ENCODE measurements at regions not wholly inside any gene's neighbourhood (a gene's known extent, or its start where the extent isn't known, plus 50 kb on each side); places are given as distances from the start of the nearest gene placed in this dataset.
"Not testable (repeated sequence)": the region's sequence is repeated elsewhere in the genome, so short reads cannot be mapped to it uniquely, and the experiment has no call there.

GRCh38 chr6:15158821-15159619 lies 86.8 kb upstream of the JARID2 start:
- no peaks in the 10 kb centered on the region for H3K27me3 ChIP-seq (ENCODE audit: control insufficient read depth, low read length)
- H3K27ac ChIP-seq (ENCODE audit: low read depth, low read length) = no peak overlapping the region
- no peaks in the 10 kb centered on the region for H3K9me3 ChIP-seq (ENCODE audit: control insufficient read depth, insufficient read depth, low read length)
- TF ChIP-seq, protein P1, sequence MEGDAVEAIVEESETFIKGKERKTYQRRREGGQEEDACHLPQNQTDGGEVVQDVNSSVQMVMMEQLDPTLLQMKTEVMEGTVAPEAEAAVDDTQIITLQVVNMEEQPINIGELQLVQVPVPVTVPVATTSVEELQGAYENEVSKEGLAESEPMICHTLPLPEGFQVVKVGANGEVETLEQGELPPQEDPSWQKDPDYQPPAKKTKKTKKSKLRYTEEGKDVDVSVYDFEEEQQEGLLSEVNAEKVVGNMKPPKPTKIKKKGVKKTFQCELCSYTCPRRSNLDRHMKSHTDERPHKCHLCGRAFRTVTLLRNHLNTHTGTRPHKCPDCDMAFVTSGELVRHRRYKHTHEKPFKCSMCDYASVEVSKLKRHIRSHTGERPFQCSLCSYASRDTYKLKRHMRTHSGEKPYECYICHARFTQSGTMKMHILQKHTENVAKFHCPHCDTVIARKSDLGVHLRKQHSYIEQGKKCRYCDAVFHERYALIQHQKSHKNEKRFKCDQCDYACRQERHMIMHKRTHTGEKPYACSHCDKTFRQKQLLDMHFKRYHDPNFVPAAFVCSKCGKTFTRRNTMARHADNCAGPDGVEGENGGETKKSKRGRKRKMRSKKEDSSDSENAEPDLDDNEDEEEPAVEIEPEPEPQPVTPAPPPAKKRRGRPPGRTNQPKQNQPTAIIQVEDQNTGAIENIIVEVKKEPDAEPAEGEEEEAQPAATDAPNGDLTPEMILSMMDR (IDR thresholded peaks at IDR 0.05; ENCODE audit: low read depth, low read length, poor library complexity, severe bottlenecking) = no peak
- TF ChIP-seq EZH2phosphoT487 (IDR thresholded peaks at IDR 0.05; ENCODE audit: borderline replicate concordance, low read length) = no peak
- no peak overlapping the region for H3K4me3 ChIP-seq (ENCODE audit: low read length)
- H3K9me2 ChIP-seq (replicated peaks; ENCODE audit: control insufficient read depth, low read length) = no peaks in the 10 kb centered on the region
- H3K4me1 ChIP-seq (ENCODE audit: control insufficient read depth, low read length) = no peaks in the 10 kb centered on the region
- H3F3A ChIP-seq (ENCODE audit: control insufficient read depth, insufficient read depth) = no peaks in the 10 kb centered on the region
- no peak overlapping the region for H3K4me2 ChIP-seq (ENCODE audit: low read length)
- no peaks in the 10 kb centered on the region for H3K36me3 ChIP-seq (ENCODE audit: control insufficient read depth, low read length)
- H3K79me2 ChIP-seq (ENCODE audit: control insufficient read depth, low read length) = no peaks in the 10 kb centered on the region
- no peaks in the 10 kb centered on the region for H4K20me1 ChIP-seq (ENCODE audit: control insufficient read depth, insufficient read depth, low read depth, low read length)

GRCh38 chr6:15160812-15161211 lies 85.1 kb upstream of the JARID2 start:
- Histone ChIP-seq H3K4me1 (ENCODE audit: control insufficient read depth, low read length) (no peaks in the 10 kb centered on the region), H3K27me3 (ENCODE audit: control insufficient read depth, low read length) (no peaks in the 10 kb centered on the region), H3K36me3 (ENCODE audit: control insufficient read depth, low read length) (no peaks in the 10 kb centered on the region), H3K27ac (ENCODE audit: low read depth, low read length) (no peak overlapping the region), H3K79me2 (ENCODE audit: control insufficient read depth, low read length) (no peaks in the 10 kb centered on the region), H3K9me3 (ENCODE audit: control insufficient read depth, insufficient read depth, low read length) (no peaks in the 10 kb centered on the region), H3F3A (ENCODE audit: control insufficient read depth, insufficient read depth) (no peaks in the 10 kb centered on the region), H3K9me2 (replicated peaks; ENCODE audit: control insufficient read depth, low read length) (no peaks in the 10 kb centered on the region), H3K4me2 (ENCODE audit: low read length) (no peak overlapping the region), H4K20me1 (ENCODE audit: control insufficient read depth, insufficient read depth, low read depth, low read length) (no peaks in the 10 kb centered on the region), H3K4me3 (ENCODE audit: low read length) (no peak overlapping the region)
- TF ChIP-seq EZH2phosphoT487 (IDR thresholded peaks at IDR 0.05; ENCODE audit: borderline replicate concordance, low read length) = no peak
- TF ChIP-seq, protein P1 (IDR thresholded peaks at IDR 0.05; ENCODE audit: low read depth, low read length, poor library complexity, severe bottlenecking) = no peak

DNA sequence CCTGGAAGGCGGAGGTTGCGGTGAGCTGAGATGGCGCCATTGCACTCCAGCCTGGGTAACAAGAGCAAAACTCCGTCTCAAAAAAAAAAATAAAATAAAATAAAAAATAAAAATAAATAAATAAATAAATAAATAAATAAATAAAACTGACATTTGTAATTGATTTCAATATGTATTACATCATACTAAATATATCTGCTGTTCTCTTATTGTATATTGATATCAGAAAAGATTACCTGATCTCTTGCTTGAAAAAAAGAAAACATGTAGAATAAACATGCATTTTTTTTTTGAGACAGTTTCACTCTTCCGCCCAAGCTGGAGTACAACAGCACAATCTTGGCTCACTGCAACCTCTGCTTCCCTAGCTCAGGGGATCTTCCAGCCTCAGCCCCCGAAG lies 81.0 kb upstream of the JARID2 start:
- not testable (repeated sequence) for H4K20me1 ChIP-seq (ENCODE audit: control insufficient read depth, insufficient read depth, low read depth, low read length); H3F3A ChIP-seq (ENCODE audit: control insufficient read depth, insufficient read depth); H3K9me2 ChIP-seq (replicated peaks; ENCODE audit: control insufficient read depth, low read length); H3K27ac ChIP-seq (ENCODE audit: low read depth, low read length); H3K9me3 ChIP-seq (ENCODE audit: control insufficient read depth, insufficient read depth, low read length); H3K4me2 ChIP-seq (ENCODE audit: low read length); H3K36me3 ChIP-seq (ENCODE audit: control insufficient read depth, low read length); H3K4me3 ChIP-seq (ENCODE audit: low read length); H3K27me3 ChIP-seq (ENCODE audit: control insufficient read depth, low read length); H3K4me1 ChIP-seq (ENCODE audit: control insufficient read depth, low read length); H3K79me2 ChIP-seq (ENCODE audit: control insufficient read depth, low read length)

GRCh38 chr6:15166121-15166520 lies 79.7 kb upstream of the JARID2 start:
- H3K4me3 ChIP-seq (ENCODE audit: low read length) = no peak overlapping the region
- H3F3A ChIP-seq (ENCODE audit: control insufficient read depth, insufficient read depth) = no peaks in the 10 kb centered on the region
- H3K36me3 ChIP-seq (ENCODE audit: control insufficient read depth, low read length) = no peaks in the 10 kb centered on the region
- H3K27me3 ChIP-seq (ENCODE audit: control insufficient read depth, low read length) = peaks cover 2% of the 10 kb centered on the region; the same call in 1 of the 2 replicates
- no peaks in the 10 kb centered on the region for H3K4me1 ChIP-seq (ENCODE audit: control insufficient read depth, low read length)
- no peak overlapping the region for H3K27ac ChIP-seq (ENCODE audit: low read depth, low read length)
- H3K9me2 ChIP-seq (replicated peaks; ENCODE audit: control insufficient read depth, low read length) = no peaks in the 10 kb centered on the region
- no peak overlapping the region for H3K4me2 ChIP-seq (ENCODE audit: low read length)
- H3K9me3 ChIP-seq (ENCODE audit: control insufficient read depth, insufficient read depth, low read length) = no peaks in the 10 kb centered on the region
- no peak for TF ChIP-seq EZH2phosphoT487 (IDR thresholded peaks at IDR 0.05; ENCODE audit: borderline replicate concordance, low read length)
- H3K79me2 ChIP-seq (ENCODE audit: control insufficient read depth, low read length) = no peaks in the 10 kb centered on the region
- H4K20me1 ChIP-seq (ENCODE audit: control insufficient read depth, insufficient read depth, low read depth, low read length) = no peaks in the 10 kb centered on the region
